Left lung (tissue), 4 donors: ENCODE measurements at regions not wholly inside any gene's neighbourhood (a gene's known extent, or its start where the extent isn't known, plus 50 kb on each side); places are given as distances from the start of the nearest gene placed in this dataset.

Experiments used
- ATAC-seq: fragments of 200-7000 bp; cut with Tn5 transposase; one replicate; pipeline ENCODE4 v1.9.1; 2020; ENCODE audit warnings: moderate library complexity
- DNase-seq, 4 donors: peaks; one replicate each; pipeline ENCODE4 v3.0.0-alpha.2; 2013 to 2020
- H3K27ac ChIP-seq, 2 donors: fragments of 200-600 bp; sonication (generic) in 1 of 2; one replicate each; pipeline versions ENCODE4 v1.5.0 to v1.8.0; 2020 to 2021
- H3K27me3 ChIP-seq, 2 donors: fragments of 200-600 bp; sonication (generic) in 1 of 2; one replicate each; pipeline versions ENCODE4 v1.5.0 to v1.8.0; 2020 to 2021
- H3K36me3 ChIP-seq, 2 donors: fragments of 200-600 bp; sonication (generic) in 1 of 2; one replicate each; pipeline versions ENCODE4 v1.5.0 to v1.8.0; 2020 to 2021
- H3K4me1 ChIP-seq, 2 donors: fragments of 200-600 bp; one replicate each; pipeline ENCODE4 v1.8.0; 2021
- H3K4me3 ChIP-seq, 2 donors: fragments of 200-600 bp; sonication (generic) in 1 of 2; one replicate each; pipeline versions ENCODE4 v1.5.0 to v1.8.0; 2020 to 2021; ENCODE audit warnings: mild to moderate bottlenecking in 1 of 2
- H3K9me3 ChIP-seq, 2 donors: fragments of 200-600 bp; sonication (generic) in 1 of 2; one replicate each; pipeline versions ENCODE4 v1.5.0 to v1.8.0; 2020 to 2021
- CTCF ChIP-seq, 2 donors: fragments of 200-600 bp; sonication (generic) in 1 of 2; IDR thresholded peaks; one replicate each; pipeline versions ENCODE4 v1.5.0 to v1.8.0; 2021; ENCODE audit warnings: antibody characterized with exemption in 2 of 2
- intact Hi-C, 2 donors: fragments of 100-400 bp; cut with DNase I; formaldehyde crosslinking; loops; one replicate each; pipeline versions ENCODE4 v1.11.2 to v1.14.2; 2022
- donor health status: DM: no; HTN: yes; CAD: no.
- donor health status: DM: no; HTN: no; CAD: no.

- intact Hi-C loops, result no loop called here
Measured at GRCh38 chr7:52382731-52383130, 652.7 kb upstream of the POM121L12 start.

GRCh38 chr7:52369922-52370321 is 665.5 kb upstream of the POM121L12 start:
- H3K4me1 ChIP-seq, result no peaks in the 10 kb centered on the region
- DNase-seq (no peak), ATAC-seq (no peak)
- H3K9me3 ChIP-seq, result peaks cover 0 to 11% of the 10 kb centered on the region in 2 donors
- intact Hi-C loops, result no loop called here
- H3K27ac ChIP-seq, result no peak overlapping the region
- H3K4me3 ChIP-seq, result no peak overlapping the region
- H3K36me3 ChIP-seq, result no peaks in the 10 kb centered on the region
- TF ChIP-seq CTCF (IDR thresholded peaks at IDR 0.05), result no peak
- no peaks in the 10 kb centered on the region for H3K27me3 ChIP-seq

More at GRCh38 chr7:52382731-52383130, 652.7 kb upstream of the POM121L12 start:
- Histone ChIP-seq H3K4me3 (no peak overlapping the region), H3K4me1 (no peaks in the 10 kb centered on the region), H3K9me3 (peaks cover 0 to 29% of the 10 kb centered on the region in 2 donors), H3K27me3 (no peaks in the 10 kb centered on the region), H3K36me3 (no peaks in the 10 kb centered on the region), H3K27ac (no peak overlapping the region)
- TF ChIP-seq CTCF (IDR thresholded peaks at IDR 0.05), result no peak
- ATAC-seq (no peak), DNase-seq (no peak)

- ATAC-seq, result no peak
Measured at GRCh38 chr7:52365349-52365748, 670.1 kb upstream of the POM121L12 start.

GRCh38 chr7:52362521-52362920 is 672.9 kb upstream of the POM121L12 start:
- Histone ChIP-seq H3K9me3 (peaks cover 0 to 4% of the 10 kb centered on the region in 2 donors), H3K4me3 (no peak overlapping the region), H3K4me1 (no peaks in the 10 kb centered on the region), H3K27me3 (no peaks in the 10 kb centered on the region), H3K36me3 (no peaks in the 10 kb centered on the region), H3K27ac (no peak overlapping the region)
- no peak for ATAC-seq
- DNase-seq, result peak in 1 of 4 donors; percentile 71
- intact Hi-C loops, result no loop called here
- no peak for TF ChIP-seq CTCF (IDR thresholded peaks at IDR 0.05)

More at GRCh38 chr7:52365349-52365748, 670.1 kb upstream of the POM121L12 start:
- intact Hi-C loops, result no loop called here
- Histone ChIP-seq H3K9me3 (peaks cover 0 to 4% of the 10 kb centered on the region in 2 donors), H3K27ac (no peak overlapping the region), H3K36me3 (no peaks in the 10 kb centered on the region), H3K27me3 (no peaks in the 10 kb centered on the region), H3K4me3 (no peak overlapping the region), H3K4me1 (no peaks in the 10 kb centered on the region)
- no peak for DNase-seq
- no peak for TF ChIP-seq CTCF (IDR thresholded peaks at IDR 0.05)

GRCh38 chr7:52360541-52360940 is 674.9 kb upstream of the POM121L12 start:
- intact Hi-C loops, result no loop called here
- H3K9me3 ChIP-seq, result peaks cover 0 to 7% of the 10 kb centered on the region in 2 donors
- ATAC-seq, result no peak
- H3K4me1 ChIP-seq, result no peaks in the 10 kb centered on the region
- H3K4me3 ChIP-seq, result no peak overlapping the region
- H3K27ac ChIP-seq, result no peak overlapping the region
- no peaks in the 10 kb centered on the region for H3K36me3 ChIP-seq
- no peak for DNase-seq
- no peaks in the 10 kb centered on the region for H3K27me3 ChIP-seq
- TF ChIP-seq CTCF (IDR thresholded peaks at IDR 0.05), result no peak
